Mesenchymal stem cell (in vitro differentiated cells and primary cell): ENCODE measurements at regions not wholly inside any gene's neighbourhood (a gene's known extent, or its start where the extent isn't known, plus 50 kb on each side); places are given as distances from the start of the nearest gene placed in this dataset.
"Not testable (repeated sequence)": the region's sequence is repeated elsewhere in the genome, so short reads cannot be mapped to it uniquely, and the experiment has no call there.

Experiments used
- DNase-seq: peaks from one replicate; pipeline ENCODE4 v3.0.0-alpha.2; 2013
- H2AFZ ChIP-seq: one replicate; pipeline ENCODE4 v1.6.1; 2013; ENCODE audit warnings: low read depth, mild to moderate bottlenecking, control low read depth, inconsistent platforms, low read length, moderate library complexity
- H2AK5ac ChIP-seq: 2 replicates; pipeline ENCODE4 v1.6.1; 2013; ENCODE audit warnings: low read length, moderate library complexity, mild to moderate bottlenecking, inconsistent platforms; ENCODE audit not compliant: severe bottlenecking
- H2BK120ac ChIP-seq: one replicate; pipeline ENCODE4 v1.6.1; 2013; ENCODE audit warnings: low read depth, mild to moderate bottlenecking, inconsistent platforms, low read length, moderate library complexity
- H2BK12ac ChIP-seq, 2 experiments: one replicate each; pipeline ENCODE4 v1.6.1; 2013; ENCODE audit warnings: inconsistent platforms in 2 of 2, low read length in 2 of 2, mild to moderate bottlenecking in 2 of 2, moderate library complexity in 2 of 2, control low read depth in 1 of 2
- H2BK15ac ChIP-seq: one replicate; pipeline ENCODE4 v1.6.1; 2013; ENCODE audit warnings: mild to moderate bottlenecking, low read depth, inconsistent platforms; ENCODE audit not compliant: poor library complexity, severe bottlenecking
- H2BK5ac ChIP-seq: 2 replicates; pipeline ENCODE4 v1.6.1; 2013; ENCODE audit warnings: low read depth, mild to moderate bottlenecking, low read length, control low read depth, inconsistent platforms; ENCODE audit not compliant: poor library complexity, severe bottlenecking
- H3K14ac ChIP-seq, 2 experiments: one replicate each; pipeline ENCODE4 v1.6.1; 2013; ENCODE audit warnings: inconsistent platforms in 2 of 2, low read length in 2 of 2, control low read depth in 1 of 2, mild to moderate bottlenecking in 1 of 2, moderate library complexity in 1 of 2
- H3K18ac ChIP-seq, 2 experiments: one replicate each; pipeline ENCODE4 v1.6.1; 2013; ENCODE audit warnings: inconsistent platforms in 2 of 2, low read length in 2 of 2, control low read depth in 1 of 2, low read depth in 1 of 2, mild to moderate bottlenecking in 1 of 2
- H3K23ac ChIP-seq, 2 experiments: one replicate each; pipeline ENCODE4 v1.6.1; 2013; ENCODE audit warnings: inconsistent platforms in 2 of 2, low read length in 2 of 2, mild to moderate bottlenecking in 2 of 2, moderate library complexity in 2 of 2, control low read depth in 1 of 2
- H3K27ac ChIP-seq: 2 replicates; pipeline ENCODE4 v1.5.1; 2013; ENCODE audit warnings: mild to moderate bottlenecking, moderate library complexity, low read length, control low read depth, inconsistent platforms; ENCODE audit not compliant: poor library complexity, severe bottlenecking
- H3K27me3 ChIP-seq, 2 experiments: 2 replicates each; pipeline versions ENCODE4 v1.6.1 to v1.7.0; 2013; ENCODE audit warnings: low read length in 2 of 2, mild to moderate bottlenecking in 2 of 2, moderate library complexity in 2 of 2, control low read depth in 1 of 2, inconsistent platforms in 1 of 2; ENCODE audit not compliant: control insufficient read depth in 1 of 2, insufficient read depth in 1 of 2
- H3K36me3 ChIP-seq, 2 experiments: 2 replicates each; pipeline versions ENCODE4 v1.6.1 to v1.7.0; 2013; ENCODE audit warnings: low read length in 2 of 2, control low read depth in 1 of 2, inconsistent platforms in 1 of 2, low read depth in 1 of 2, mild to moderate bottlenecking in 1 of 2; ENCODE audit not compliant: insufficient read depth in 2 of 2, control insufficient read depth in 1 of 2
- H3K4ac ChIP-seq, 2 experiments: one replicate each; pipeline ENCODE4 v1.6.1; 2013; ENCODE audit warnings: inconsistent platforms in 2 of 2, low read length in 2 of 2, mild to moderate bottlenecking in 2 of 2, moderate library complexity in 2 of 2, control low read depth in 1 of 2, low read depth in 1 of 2
- H3K4me1 ChIP-seq: 2 replicates; pipeline ENCODE4 v1.6.1; 2013; ENCODE audit warnings: low read depth, low read length, control low read depth; ENCODE audit not compliant: control insufficient read depth, insufficient read depth
- H3K4me2 ChIP-seq: 2 replicates; pipeline ENCODE4 v1.6.1; 2013; ENCODE audit warnings: low read length, mild to moderate bottlenecking, inconsistent platforms; ENCODE audit not compliant: poor library complexity, severe bottlenecking
- H3K4me3 ChIP-seq, 2 experiments: 2 replicates each; pipeline versions ENCODE4 v1.5.1 to v1.7.0; 2013; ENCODE audit warnings: low read length in 2 of 2, mild to moderate bottlenecking in 2 of 2, control low read depth in 1 of 2, low read depth in 1 of 2; ENCODE audit not compliant: insufficient read depth in 1 of 2
- H3K79me1 ChIP-seq: replicated peaks from 2 replicates; pipeline ENCODE4 v1.6.1; 2013; ENCODE audit warnings: mild to moderate bottlenecking, control low read depth, low read length, inconsistent platforms; ENCODE audit not compliant: poor library complexity, severe bottlenecking
- H3K9ac ChIP-seq: 2 replicates; pipeline ENCODE4 v1.7.0; 2013; ENCODE audit warnings: mild to moderate bottlenecking, low read length, moderate library complexity
- H3K9me3 ChIP-seq: 2 replicates; pipeline ENCODE4 v1.7.0; 2013; ENCODE audit warnings: mild to moderate bottlenecking, low read length; ENCODE audit not compliant: control insufficient read depth
- H4K8ac ChIP-seq: one replicate; pipeline ENCODE4 v1.6.1; 2013; ENCODE audit warnings: inconsistent platforms, mild to moderate bottlenecking, low read length, moderate library complexity
- H4K91ac ChIP-seq: one replicate; pipeline ENCODE4 v1.6.1; 2013; ENCODE audit warnings: mild to moderate bottlenecking, low read length, inconsistent platforms
- WGBS: methylation state at CpG from one replicate; pipeline ENCODE4 v1.1.7; 2013; ENCODE audit warnings: mixed read lengths; 5-methylcytosine and 5-hydroxymethylcytosine counted together

DNA sequence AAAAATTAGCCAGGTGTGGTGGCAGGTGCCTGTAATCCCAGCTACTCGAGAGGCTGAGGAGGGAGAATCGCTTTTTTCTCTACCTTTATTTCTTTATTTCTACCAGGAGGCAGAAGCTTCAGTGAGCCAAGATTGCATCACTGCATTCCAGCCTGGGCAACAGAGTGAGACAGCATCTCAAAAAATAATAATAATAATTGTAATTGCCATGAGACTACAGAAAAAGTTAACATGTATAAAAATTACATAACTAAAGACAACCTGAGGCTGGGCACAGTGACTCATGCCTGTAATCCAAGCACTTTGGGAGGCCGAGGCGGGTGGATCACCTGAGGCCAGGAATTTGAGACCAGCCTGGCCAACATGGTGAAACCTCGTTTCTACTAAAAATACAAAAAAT is 181.5 kb downstream of the WSCD1 start:
- 87% methylated on average over 4 of the region's 5 CpGs for WGBS
- not testable (repeated sequence) for H3K18ac ChIP-seq, H3K4me2 ChIP-seq, H3K27ac ChIP-seq, H2BK120ac ChIP-seq, H3K4me1 ChIP-seq, H3K4me3 ChIP-seq, H3K23ac ChIP-seq, H2BK12ac ChIP-seq, H3K9me3 ChIP-seq, H3K36me3 ChIP-seq, H2BK15ac ChIP-seq, H3K9ac ChIP-seq, H3K4ac ChIP-seq, H2BK5ac ChIP-seq, H4K8ac ChIP-seq, DNase-seq, H3K79me1 ChIP-seq, H2AK5ac ChIP-seq, H4K91ac ChIP-seq, H2AFZ ChIP-seq, H3K14ac ChIP-seq
- peaks cover 0 to 23% of the 10 kb centered on the region in 2 experiments for H3K27me3 ChIP-seq

GRCh38 chr17:6249732-6250131 is 179.6 kb downstream of the WSCD1 start:
- no peak overlapping the region for H3K27ac ChIP-seq

GRCh38 chr17:6248061-6248460 is 177.9 kb downstream of the WSCD1 start:
- Histone ChIP-seq H3K4ac (no peak overlapping the region), H2BK120ac (no peak overlapping the region)

More at GRCh38 chr17:6249732-6250131, 179.6 kb downstream of the WSCD1 start:
- H3K4me1 ChIP-seq, result no peaks in the 10 kb centered on the region
- no peak for DNase-seq
- no peak overlapping the region for H2BK12ac ChIP-seq
- H3K4me3 ChIP-seq, result no peak overlapping the region
- no peak overlapping the region for H3K9ac ChIP-seq
- no peak overlapping the region for H3K4me2 ChIP-seq
- no peak overlapping the region for H2BK120ac ChIP-seq
- peaks cover 0 to 25% of the 10 kb centered on the region in 2 experiments for H3K27me3 ChIP-seq
- H4K8ac ChIP-seq, result no peak overlapping the region
- H3K9me3 ChIP-seq, result no peaks in the 10 kb centered on the region
- no peak overlapping the region for H3K14ac ChIP-seq
- no peak overlapping the region for H3K4ac ChIP-seq
- no peaks in the 10 kb centered on the region for H3K79me1 ChIP-seq
- H2BK5ac ChIP-seq, result no peak overlapping the region
- H3K18ac ChIP-seq, result no peak overlapping the region
- H2AK5ac ChIP-seq, result no peak overlapping the region
- WGBS, result 56% methylated on average over 5 of the region's 5 CpGs
- no peak overlapping the region for H2BK15ac ChIP-seq
- no peak overlapping the region for H3K23ac ChIP-seq
- H3K36me3 ChIP-seq, result no peaks in the 10 kb centered on the region
- H4K91ac ChIP-seq, result no peak overlapping the region
- no peak overlapping the region for H2AFZ ChIP-seq

DNA sequence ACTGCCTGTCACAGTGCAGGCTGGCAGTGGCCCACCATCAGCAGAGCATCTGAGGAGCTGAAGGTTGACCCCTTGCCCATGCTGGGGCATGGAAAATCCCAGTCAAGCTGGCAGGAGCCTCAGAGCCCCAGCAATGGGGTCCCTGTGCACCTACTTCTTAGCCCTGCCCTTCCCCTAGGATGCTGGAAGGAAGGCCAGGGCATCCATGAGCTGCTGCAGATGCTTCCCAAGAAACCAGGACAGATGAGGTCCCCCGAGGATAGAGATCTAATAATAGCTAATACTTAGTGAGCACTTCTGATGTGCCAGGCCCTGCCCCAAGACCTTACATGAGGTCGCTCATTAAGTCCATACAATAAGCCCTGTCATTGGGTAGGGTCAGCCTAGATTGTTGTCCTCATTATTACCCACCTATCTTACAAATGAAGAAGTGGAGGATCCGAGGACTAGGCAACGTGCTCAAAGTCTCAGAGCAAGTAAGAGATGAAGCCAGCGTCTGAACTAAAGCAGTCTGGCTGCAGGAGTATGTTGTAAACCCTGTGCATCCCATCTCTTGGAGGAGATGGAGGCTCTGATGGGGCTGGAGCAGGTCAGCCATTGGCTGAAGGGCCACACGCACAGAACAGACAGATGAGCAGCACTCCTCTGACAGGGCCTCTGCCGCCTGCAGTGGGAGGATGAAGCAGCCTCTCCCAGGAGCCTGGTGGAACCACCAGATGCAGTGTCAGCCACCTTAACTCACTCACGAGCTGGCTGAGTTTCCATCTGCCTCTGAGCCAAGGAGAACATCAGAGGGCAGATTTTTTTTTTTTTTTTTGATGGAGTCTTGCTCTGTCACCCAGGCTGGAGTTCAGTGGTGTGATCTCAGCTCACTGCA is 175.4 kb downstream of the WSCD1 start:
- no peak overlapping the region for H3K27ac ChIP-seq
- no peak overlapping the region for H2BK120ac ChIP-seq
- no peak overlapping the region for H3K23ac ChIP-seq
- H3K9ac ChIP-seq, result no peak overlapping the region
- no peak overlapping the region for H3K4me2 ChIP-seq
- no peaks in the 10 kb centered on the region for H3K36me3 ChIP-seq
- H3K4me1 ChIP-seq, result no peaks in the 10 kb centered on the region
- 63% methylated on average over 8 of the region's 8 CpGs for WGBS
- no peaks in the 10 kb centered on the region for H3K79me1 ChIP-seq
- no peak overlapping the region for H3K14ac ChIP-seq
- H2AK5ac ChIP-seq, result no peak overlapping the region
- H3K18ac ChIP-seq, result no peak overlapping the region
- peaks cover 0 to 62% of the 10 kb centered on the region in 2 experiments for H3K27me3 ChIP-seq
- H3K4me3 ChIP-seq, result no peak overlapping the region
- H3K9me3 ChIP-seq, result no peaks in the 10 kb centered on the region
- no peak overlapping the region for H2BK5ac ChIP-seq
- no peak for DNase-seq
- H2BK15ac ChIP-seq, result no peak overlapping the region
- H2AFZ ChIP-seq, result no peak overlapping the region
- no peak overlapping the region for H4K8ac ChIP-seq
- no peak overlapping the region for H2BK12ac ChIP-seq
- H4K91ac ChIP-seq, result no peak overlapping the region
- H3K4ac ChIP-seq, result no peak overlapping the region

More at GRCh38 chr17:6248061-6248460, 177.9 kb downstream of the WSCD1 start:
- H2AK5ac ChIP-seq, result no peak overlapping the region
- no peak for DNase-seq
- 85% methylated on average over 2 of the region's 4 CpGs for WGBS
- no peak overlapping the region for H2AFZ ChIP-seq
- no peaks in the 10 kb centered on the region for H3K4me1 ChIP-seq
- no peak overlapping the region for H4K91ac ChIP-seq
- peaks cover 0 to 41% of the 10 kb centered on the region in 2 experiments for H3K27me3 ChIP-seq
- no peaks in the 10 kb centered on the region for H3K36me3 ChIP-seq
- H3K27ac ChIP-seq, result no peak overlapping the region
- no peak overlapping the region for H3K18ac ChIP-seq
- no peak overlapping the region for H3K4me3 ChIP-seq
- H3K14ac ChIP-seq, result no peak overlapping the region
- no peak overlapping the region for H3K9ac ChIP-seq
- H2BK5ac ChIP-seq, result no peak overlapping the region
- H2BK12ac ChIP-seq, result no peak overlapping the region
- H3K23ac ChIP-seq, result no peak overlapping the region
- H2BK15ac ChIP-seq, result no peak overlapping the region
- no peak overlapping the region for H4K8ac ChIP-seq
- H3K4me2 ChIP-seq, result no peak overlapping the region
- H3K79me1 ChIP-seq, result no peaks in the 10 kb centered on the region
- H3K9me3 ChIP-seq, result no peaks in the 10 kb centered on the region
